HG03280 (cell line): ENCODE measurements at regions not wholly inside any gene's neighbourhood (a gene's known extent, or its start where the extent isn't known, plus 50 kb on each side); places are given as distances from the start of the nearest gene placed in this dataset.
"Not testable (repeated sequence)": the region's sequence is repeated elsewhere in the genome, so short reads cannot be mapped to it uniquely, and the experiment has no call there.

Experiments
- ATAC-seq: cut with Tn5 transposase; IDR thresholded peaks from one replicate; pipeline ENCODE4 v1.9.1; 2021; ENCODE audit warnings: mild to moderate bottlenecking, moderate library complexity; ENCODE audit not compliant: unreplicated experiment

DNA sequence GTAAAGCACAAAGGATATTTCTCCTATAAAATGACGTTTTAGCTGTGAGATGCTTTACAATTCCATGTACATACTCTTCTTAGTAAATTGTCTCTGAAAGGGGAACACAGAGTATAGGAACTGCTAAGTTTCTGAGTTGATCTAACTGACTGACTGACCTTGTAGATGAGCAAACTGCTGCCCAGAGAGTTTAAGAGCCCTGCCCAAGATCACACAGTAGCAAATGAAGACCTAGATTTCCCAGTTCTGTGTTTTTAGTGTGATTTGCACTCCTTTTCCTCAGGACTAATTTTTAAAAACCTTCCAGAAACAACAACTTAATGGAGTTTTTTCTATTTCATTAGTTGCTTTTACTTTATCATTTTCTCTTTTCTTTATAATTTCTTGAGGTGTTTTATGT, 247.7 kb downstream of the PDCD6IP start:
- no peak for ATAC-seq

DNA sequence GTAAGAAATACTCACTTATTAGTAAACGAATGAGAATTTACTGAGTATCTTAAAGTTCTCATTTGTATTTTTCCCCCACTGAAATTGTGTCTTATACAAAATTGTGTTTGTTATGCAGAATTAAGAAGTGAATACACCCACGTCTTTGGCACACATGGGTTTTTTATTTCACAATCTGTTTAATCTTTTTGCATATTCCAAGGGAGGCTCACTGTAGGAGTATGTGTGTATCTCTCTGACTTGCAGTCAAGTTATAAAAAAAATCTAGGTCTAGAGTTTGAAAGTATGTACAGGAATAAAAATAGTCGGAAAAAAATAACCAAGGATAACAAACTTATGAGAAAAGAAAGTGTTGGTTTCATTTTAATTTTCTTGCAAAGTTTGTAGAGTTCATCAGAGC, 255.2 kb downstream of the PDCD6IP start:
- ATAC-seq: no peak

DNA sequence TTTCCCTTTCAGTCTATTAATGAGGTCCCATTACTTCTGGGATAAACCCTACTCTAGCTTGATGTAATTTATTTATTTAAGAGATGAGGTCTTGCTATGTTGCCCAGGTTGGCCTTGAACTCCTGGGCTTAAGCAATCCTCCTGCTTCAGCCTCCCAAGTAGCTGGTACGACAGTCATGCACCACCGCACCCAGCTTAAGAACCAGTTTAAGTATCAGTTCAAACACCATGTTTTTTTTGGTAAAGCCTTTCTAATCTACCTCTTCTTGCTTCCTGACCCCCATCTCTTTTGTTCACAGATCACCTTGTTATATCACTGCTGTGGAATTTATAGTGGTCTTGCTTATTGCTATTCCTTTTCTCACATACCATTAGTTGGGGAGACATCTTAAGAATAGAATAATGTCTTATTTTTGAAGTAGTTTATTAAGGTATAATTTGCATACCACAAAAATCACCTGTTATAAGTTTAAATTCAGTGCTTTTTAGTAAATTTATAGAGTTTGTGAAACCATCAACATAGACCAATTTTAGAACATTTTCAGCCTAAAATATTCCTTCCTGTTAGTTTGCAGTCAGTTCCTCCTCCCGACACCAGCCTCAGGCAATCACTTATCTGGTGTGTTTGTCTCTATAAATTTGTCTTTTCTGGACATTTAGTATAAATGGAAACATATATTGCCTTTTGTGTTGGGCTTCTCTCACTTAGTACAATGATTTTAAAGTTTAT, 257.9 kb downstream of the PDCD6IP start:
- no peak for ATAC-seq

DNA sequence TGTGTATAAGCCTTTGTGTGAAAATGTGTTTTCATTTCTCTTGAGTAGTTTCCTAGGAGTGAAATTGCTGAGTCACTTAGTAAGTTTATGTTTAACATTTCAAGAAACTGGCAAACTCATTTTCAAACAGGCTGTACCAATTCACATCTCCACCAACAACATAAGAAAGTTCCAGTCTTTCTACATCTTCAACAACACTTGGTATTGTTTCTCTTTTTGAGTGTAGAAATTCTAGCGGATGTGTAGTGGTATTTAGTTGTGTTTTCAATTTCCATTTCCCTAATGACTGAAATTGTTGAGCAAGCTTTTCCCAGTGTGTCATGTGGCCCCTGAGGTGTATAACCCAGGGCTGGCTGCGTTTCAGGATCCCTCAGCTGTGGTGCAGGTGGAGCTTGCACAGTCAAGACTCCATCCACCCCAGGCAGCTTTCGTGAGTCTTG, 258.5 kb downstream of the PDCD6IP start:
- peak; percentile 85 for ATAC-seq

DNA sequence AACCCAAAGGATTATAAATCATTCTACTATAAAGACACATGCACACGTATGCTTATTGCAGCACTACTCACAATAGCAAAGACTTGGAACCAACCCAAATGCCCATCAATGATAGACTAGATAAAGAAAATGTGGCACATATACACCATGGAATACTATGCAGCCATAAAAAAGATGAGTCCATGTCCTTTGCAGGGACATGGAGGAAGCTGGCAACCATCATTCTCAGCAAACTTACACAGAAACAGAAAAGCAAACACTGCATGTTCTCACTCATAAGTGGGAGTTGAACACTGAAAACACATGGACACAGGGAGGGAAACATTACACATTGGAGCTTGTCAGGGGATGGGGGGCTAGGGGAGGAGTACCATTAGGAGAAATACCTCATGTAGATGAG, 262.6 kb downstream of the PDCD6IP start:
- not testable (repeated sequence) for ATAC-seq

DNA sequence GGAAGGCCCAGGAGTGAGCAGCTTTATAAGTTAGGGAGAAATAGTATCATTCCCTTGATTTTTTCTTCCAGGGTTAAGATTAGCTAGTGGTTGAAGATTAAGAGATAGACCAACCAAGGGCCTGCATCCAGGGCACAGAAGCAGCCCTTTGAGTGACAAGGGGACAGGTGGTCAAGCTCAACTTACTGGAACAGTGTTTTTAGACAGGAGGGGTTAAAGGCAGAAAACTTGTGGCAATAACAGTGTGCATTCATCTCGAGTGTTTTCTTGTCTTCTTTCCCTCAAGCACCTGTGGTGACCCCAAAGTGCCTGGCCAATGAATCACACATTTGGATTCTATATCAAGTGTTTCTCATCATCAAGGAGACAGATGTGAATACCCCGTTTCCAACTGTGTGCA, 267.5 kb downstream of the PDCD6IP start:
- no peak for ATAC-seq

DNA sequence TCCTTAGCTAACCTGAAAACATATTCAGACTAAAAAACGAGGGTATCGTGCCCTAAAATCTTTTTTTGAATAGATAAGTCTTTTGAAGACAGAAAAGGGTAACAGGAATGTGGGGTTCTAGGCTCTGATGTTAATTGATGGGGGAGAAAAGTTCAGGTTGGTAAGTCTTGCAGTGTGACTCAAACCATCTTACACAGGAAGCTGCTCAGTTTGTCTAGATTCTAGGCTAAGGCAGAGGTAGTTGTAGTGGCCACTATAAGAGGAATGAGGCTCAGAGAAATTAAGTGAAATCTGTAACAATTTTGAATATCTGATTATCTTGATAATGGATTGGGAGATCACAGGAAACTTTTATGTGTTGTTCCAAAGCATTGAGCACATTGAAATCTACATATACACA, 267.9 kb downstream of the PDCD6IP start:
- ATAC-seq: no peak

DNA sequence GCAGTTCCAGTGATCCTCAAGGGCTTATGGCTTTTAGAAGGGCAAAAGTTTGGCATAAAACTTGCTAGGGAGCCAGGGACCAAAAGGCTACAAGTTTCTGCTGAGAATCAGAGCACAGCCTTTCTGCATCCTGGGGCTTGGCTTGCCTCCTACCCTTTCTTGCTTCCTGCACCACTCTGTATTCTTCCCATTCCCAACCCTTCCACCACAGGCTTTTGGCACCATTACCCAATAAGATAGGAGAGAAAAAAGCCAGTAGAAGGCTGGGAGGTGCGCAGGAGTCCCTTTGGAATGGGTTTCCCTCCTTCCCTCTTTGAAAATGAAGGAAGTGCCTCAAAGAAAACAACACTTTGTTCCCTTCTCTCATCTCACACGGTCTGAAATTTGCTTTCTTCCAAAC, 268.6 kb downstream of the PDCD6IP start:
- ATAC-seq: no peak

DNA sequence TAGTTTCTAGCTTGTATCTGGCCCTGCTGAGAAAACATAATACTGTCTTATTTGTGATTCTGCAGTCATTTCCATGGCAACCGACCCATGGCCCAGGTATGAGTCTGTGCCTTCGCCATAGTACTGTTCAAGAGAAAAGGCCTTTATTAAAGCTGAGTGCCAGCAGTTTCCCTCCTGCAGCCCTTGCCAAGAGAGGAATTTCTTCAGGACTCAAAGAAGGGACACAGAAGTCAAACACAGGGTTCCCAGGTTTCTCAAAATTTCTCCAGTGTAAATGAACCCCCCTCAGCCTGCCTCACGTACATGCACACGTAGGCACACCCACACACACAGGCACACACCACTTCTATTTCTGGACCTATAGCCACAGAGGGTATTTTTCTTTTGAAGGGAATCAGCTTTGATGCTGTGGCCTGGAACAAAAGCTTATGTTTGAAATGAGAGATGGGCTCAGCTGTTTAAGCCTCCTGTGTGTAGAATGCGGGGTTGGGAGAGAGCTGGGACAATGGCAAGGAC, 269.2 kb downstream of the PDCD6IP start:
- ATAC-seq: no peak

DNA sequence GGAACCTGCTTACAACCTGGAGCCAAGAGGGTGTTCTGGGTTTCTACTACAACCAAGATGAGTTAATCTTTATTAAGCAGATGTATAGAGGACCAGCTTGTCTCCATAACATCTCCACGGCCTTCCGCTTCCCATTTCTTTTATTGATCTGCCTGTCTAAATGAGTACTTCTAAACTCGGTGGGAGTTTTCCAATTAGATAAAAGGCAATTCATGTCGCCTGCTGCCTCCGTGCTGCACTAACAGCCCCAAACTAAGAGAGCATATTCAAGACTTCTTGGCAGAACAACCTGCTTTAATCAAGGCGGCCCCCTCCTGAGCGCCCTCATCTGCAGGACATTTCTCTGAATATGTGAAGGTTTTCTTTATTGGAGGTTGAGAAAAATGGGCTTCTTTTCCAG, 270.1 kb downstream of the PDCD6IP start:
- no peak for ATAC-seq

DNA sequence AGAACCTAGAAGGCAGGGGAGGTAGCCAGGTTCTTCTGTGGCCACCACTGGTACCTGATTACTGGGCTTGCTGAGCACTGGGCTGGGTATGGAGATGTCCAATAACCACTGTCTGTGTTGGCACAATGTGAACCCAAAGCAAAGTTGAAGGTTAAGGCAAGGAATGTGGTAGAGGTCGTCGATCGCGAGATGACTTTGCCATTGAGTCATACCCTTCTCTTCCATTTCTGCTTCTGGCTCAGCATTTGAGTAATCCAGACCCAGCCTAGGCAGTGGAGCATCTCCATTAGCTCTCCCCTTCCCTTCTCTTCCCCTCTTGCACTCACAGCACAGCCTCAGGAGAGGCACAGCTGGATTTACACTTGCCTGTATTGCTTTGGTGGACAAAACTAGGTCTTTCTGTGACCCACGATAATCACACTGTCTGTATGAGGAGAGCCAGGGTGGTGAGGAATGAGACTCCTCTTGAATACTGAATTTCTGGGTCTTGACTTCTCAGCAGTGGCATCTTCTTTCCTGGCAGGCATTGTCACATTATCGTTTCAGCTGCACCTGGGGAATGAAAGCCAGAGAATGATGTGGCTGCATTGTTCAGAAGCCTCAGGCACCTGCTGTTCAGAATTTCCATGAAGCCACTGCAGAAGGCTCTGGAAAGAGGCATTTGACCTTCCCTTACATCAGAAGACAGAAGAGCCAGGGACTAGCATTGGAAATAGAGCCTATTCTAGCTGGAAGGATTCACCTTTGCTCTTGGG, 272.6 kb downstream of the PDCD6IP start:
- ATAC-seq: no peak

DNA sequence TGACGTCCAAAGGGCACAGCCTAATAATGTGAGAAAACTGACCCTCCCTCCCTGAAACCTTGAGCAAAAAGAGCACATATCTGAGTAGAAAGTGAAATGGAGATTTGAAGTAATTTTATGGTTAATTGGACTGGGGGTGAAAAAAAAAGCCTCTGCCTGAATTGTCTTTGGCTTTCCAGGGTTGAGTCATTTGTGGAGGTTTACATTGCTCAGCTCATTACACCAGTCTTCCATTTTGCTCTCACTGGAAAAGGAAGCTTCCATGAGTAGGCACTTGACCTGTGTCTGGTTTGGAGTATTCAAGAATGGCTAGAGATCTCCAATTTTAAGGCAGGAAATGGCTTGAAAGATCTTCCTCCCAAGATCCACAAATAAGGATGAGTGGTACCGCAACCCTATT, 273.9 kb downstream of the PDCD6IP start:
- no peak for ATAC-seq

DNA sequence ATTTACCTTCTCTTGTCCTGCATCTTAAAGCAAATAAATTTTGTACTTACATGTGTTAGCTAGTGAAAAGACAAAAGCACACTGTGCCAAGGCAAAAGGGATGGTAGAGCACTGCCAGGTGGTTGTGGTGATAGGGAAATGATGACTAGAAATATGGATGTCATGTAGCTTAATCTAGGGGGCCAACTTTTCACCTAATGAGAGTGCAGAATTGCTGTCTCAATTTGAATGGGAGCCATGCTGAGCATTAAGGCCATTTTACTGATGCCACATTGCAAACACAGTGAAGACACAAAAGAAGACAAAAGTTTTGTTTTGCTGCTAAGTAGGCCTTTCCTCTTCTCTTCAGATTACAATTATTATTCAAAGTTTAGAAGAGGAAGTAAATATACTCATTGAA, 274.7 kb downstream of the PDCD6IP start:
- no peak for ATAC-seq

DNA sequence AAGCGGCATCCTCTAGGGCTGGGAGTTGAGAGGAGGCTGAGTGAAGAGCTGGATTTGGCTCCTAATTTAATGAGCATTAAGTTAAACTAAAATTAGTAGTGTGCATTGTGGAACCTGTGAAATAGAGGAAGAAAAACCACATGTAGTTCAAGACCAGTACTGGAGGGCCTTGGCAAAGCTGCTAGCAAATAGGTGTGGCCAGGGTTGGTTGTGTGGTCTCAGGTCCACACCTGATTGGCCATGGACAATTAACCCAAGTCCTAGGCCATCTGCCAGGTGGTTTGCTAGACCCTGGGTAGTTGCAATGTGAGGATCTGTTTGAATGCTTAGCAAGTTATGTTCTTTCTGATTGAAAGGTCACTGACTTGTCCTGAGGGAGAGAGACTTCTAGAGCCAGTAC, 275.5 kb downstream of the PDCD6IP start:
- ATAC-seq: no peak

DNA sequence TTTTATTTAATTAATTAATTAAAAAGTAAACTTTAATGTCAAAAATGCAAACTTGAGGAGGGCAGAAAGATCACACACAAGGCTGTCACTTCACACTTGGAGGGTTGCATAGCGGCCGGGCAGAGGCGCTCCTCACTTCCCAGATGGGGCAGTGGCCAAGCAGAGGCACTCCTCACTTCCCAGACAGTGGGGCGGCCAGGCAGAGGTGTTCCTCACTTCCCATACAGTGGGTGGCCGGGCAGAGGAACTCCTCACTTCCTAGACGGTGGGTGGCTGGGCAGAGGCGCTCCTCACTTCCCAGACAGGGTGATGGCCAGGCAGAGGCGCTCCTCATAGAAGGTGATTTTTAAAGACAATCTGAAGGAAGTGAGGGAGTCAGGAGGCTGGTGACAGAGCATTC, 277.5 kb downstream of the PDCD6IP start:
- ATAC-seq: no peak

DNA sequence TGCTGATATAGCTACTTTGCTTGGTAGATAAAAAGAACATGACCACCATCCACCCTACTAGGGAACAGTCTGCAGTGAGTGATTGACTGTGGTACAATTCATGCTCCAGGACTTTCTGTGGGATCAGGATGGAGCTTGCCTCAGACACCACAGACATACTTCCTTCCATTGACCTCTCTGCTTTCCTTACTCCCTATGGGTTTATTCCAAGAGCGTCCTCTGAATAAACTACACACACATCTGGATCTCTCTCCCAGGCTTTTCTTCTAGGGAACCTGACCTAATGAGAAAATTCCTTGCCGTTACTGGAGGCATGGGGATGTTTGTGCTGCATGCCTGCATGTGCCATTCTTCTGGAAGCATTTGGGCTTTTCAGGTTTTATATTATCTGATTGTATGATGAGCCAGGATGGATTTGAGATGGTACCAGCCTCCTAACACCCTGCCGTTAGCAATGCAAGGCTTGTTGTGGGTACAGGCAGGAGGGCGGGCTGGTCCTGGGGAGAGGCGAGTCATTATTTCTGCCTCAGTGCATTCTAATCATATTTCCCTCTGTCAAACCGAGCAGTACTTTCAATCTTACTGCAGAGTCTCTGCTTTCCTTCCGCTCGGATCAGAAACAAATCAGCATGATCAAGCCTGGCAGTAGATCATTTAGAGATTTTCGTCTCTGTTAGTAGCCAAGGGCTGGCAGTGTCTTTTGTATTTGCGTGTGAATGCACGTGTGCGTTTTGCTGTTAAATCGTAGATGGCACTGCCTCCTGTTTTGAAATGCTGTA, 279.2 kb downstream of the PDCD6IP start:
- no peak for ATAC-seq

DNA sequence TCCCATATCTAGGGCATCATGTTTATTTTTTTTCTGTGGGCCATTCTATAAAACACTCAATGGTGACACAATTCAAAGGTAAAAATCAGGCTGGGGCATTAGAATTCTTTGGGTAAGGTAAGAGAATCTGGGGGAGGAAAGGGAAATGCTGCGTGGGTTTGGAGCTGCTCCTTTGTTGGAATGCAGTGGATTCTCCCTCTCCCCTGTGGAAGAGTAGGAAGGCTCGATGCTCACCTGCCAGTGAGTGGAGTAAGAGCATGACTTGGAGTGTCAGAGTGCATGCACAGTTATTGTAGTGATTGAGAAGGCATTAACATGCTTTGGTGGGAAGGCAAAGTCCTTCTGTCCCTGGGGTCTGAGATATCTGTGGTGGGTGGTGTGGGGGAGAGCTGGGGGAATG, 280.0 kb downstream of the PDCD6IP start:
- no peak for ATAC-seq

DNA sequence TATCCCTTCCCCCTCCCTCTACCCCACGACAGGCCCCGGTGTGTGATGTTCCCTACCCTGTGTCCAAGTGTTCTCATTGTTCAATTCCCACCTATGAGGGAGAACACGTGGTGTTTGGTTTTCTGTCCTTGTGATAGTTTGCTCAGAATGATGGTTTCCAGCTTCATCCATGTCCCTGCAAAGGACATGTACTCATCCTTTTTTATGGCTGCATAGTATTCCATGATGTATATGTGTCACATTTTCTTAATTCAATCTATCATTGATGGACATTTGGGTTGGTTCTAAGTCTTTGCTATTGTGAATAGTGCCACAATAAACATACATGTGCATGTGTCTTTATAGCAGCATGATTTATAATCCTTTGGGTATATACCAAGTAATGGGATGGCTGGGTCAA, 281.4 kb downstream of the PDCD6IP start:
- not testable (repeated sequence) for ATAC-seq

DNA sequence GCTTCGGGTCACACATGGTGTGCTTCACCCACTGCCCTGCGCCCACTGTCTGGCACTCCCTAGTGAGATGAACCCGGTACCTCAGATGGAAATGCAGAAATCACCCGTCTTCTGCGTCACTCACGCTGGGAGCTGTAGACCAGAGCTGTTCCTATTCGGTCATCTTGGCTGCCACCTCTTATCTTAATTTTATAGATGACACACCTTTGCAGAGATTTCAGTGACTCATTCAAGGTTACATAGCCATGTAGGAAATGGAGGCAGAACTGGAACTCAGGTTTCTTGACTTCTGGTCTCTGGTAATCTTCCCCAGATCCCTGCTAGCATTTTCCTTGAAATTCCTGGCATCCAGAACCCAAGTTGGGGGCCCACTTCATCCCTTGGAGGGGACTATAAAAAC, 291.9 kb downstream of the PDCD6IP start:
- ATAC-seq: not testable (repeated sequence)

DNA sequence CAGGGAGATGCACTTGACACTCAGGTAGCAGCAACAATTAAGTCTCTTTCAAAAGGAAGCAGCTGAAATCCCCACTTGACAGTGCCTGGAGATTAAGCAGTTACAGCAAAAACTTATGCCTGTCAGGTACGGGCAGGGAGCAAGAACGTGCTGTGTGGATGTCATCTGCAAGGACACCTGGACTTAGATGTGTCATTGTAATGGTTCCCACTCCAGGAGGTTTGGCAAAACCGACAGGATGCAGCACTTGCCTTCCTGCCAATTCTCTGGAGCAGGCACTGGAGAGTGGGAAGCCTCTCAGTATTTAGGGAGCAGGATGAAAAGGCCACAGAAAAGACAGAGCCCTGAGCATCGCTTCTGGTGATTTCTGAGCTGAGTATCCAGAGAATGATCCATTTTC, 292.4 kb downstream of the PDCD6IP start:
- no peak for ATAC-seq

DNA sequence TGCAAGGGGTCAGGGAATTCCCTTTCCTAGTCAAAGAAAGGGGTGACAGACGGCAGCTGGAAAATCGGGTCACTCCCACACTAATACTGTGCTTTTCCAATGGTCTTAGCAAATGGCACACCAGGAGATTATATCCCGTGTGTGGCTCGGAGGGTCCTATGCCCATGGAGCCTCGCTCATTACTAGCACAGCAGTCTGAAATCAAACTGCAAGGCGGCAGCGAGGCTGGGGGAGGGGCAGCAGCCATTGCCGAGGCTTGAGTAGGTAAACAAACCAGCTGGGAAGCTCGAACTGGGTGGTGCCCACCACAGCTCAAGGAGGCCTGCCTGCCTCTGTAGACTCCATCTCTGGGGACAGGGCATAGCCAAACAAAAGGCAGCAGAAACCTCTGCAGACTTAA, 295.9 kb downstream of the PDCD6IP start:
- not testable (repeated sequence) for ATAC-seq

DNA sequence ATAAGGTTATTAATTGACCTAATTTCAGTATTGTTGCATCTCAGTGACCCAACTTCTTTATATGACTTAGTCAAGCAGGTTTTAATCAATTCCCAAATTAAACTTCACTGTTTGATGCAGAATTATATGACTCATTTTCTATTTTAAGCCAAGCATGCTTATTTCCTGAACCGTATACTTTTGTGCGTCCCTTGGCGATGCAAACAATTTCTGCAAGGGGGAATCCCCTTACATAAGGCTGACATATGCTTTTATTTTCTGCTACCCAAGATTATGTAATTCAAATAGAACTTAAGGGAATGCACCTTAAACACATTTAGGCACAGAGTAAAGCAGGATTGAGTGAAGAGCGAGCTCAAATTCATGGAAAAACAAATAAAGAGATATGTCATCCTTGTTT, 303.9 kb downstream of the PDCD6IP start:
- ATAC-seq: no peak
